ENCODE measurements at regions not wholly inside any gene's neighbourhood (a gene's known extent, or its start where the extent isn't known, plus 50 kb on each side); places are given as distances from the start of the nearest gene placed in this dataset.

DNA sequence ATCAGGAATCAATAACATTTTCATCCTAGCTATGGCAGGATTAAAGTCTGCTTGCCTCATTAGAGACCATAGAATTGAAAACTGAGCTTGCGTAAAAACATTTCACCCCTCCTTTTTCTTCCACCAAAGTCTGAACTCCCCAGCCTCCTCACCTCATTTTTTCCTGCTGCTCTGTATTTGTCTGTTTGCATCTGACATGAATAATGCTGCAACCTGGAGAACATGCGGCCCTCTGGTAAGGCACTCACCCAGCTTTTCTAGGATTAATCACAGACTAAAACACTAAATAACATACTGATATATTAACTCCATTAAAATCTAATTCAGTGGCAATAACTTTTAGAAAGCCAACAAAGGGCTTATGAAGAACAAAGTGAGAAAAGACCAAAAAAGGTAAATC is 677.7 kb upstream of the NRSN1 start:
- DNase-seq: no peak

DNA sequence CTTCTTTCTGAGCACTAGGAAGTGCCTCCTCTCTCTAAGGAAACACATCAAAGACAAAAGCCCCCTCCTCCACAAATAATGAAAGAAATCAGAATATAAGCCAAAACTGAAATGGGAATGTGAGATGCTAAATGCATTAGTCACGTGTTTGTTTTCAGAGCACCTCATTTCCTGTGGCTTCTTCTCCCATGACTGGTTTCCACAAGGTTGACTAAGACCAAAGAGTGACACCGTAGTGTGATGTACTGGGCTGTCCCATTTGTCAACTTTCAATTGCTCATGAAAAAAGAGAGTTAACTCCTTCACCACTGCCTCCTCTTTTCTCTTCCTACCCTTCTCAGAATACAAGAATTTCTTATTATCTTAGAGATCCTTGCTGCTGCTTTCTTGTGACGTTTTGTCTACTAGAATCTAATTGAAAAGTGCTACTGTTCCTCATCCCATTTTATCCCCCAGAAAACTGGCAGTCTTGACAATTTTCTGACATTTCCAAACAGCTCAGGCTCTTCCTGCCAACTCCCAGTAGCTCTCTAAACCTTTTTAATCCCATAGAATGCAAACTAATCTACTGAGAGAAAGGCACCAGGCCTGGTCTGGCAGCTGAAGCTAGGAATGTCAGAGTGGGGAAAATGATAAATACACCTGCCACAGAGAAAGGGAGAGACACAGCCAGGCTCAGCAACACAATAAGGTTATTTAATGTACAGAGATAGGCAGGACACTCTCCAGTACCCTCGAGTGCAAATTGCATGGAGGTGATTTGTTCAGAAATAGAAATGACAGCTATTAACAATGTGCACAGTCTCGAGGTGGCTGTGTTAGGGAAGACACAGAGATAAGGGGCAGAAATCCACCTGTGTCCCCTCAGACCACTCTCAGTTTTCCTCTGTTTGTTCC is 671.7 kb upstream of the NRSN1 start:
- DNase-seq: no peak

DNA sequence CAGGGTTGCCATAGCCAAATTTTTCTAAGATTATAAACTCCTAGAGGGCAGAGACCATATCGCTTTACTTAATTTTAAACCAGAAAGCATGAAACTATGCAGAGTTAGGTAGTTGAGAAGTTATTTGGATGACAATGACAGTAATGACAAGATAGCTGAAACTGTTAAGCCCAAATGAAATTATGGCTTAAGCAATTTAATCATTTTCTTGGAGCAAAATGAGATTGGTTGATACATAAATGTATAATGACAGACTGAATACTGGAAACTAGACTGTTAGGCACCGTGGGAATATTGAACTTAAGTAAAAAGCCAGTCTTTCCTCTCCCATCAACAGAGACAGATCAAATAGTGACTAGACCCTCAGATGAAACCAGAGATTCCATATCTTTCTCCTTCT is 670.3 kb upstream of the NRSN1 start:
- no peak for DNase-seq

DNA sequence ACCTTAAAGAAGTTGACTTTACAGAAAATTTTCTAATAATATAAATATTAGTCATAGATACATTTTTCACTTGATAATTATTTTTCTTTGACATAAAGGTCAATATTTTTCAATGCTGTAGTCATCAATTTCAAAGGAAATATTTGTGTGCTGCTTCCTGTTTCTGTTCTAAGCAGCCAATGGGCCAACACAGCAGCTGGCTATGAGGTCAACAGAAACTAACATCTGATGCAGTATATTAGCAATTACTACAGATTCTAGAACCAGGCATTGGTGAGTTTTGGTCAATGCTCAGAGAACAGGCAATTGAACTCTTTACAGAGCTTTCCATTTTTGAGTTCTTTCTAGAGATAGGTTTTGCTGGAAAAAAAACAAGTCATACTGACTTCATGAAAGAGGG is 669.6 kb upstream of the NRSN1 start:
- DNase-seq: no peak

DNA sequence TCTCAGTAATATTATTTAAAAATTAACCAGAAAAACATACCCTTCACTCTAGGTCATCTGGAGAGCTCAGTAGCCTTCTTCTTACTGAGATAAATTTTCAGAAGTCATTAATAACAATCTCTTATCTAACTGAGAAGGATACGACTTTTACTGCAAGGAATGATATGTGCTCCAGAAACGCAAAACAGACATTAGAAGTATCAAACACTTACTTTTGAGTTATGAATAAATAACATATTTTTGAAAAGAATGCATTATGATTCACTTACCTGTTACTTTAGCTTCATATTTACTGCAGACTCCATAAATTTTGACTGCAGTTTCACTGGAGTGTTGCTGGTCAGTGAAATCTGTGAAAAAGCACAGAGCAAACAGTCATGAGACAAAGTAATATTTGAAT is 668.7 kb upstream of the NRSN1 start:
- no peak for DNase-seq

DNA sequence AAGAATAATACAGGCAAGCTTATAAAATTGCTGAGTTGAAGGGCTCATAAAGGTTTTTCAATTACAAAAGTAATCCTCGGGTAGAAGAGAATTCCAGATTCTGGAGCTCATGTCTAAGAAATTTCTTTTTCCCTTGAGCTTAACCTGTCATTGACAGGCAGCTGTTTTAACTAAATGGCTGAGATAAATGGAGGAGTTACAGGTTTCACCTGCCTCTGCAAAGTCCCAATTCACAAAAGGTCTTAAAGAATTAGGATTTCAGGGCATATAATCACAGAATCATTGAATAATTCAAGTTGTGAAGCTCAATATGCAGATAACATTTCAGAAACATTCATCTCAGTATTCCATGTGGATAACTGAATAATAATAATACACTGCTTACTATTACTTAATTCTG is 660.1 kb upstream of the NRSN1 start:
- DNase-seq: no peak

DNA sequence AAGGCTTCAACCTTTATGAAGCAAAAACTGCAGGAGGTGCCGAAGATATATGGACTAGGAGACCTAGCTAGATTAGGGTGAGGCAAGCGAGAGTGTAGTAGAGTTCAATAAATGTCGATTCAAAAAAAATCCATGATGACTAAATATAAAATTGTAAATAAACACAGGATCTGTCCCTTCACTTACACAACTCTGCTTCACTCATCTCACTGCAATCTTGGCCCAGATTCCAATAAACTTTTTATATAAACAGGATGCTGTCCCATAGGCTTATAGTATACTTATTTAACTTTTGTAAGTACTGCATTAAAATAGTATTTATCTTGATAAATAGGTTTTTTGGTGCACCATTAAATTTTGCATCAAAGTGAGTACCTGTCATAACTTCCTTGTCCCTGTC is 648.4 kb upstream of the NRSN1 start:
- no peak for DNase-seq

DNA sequence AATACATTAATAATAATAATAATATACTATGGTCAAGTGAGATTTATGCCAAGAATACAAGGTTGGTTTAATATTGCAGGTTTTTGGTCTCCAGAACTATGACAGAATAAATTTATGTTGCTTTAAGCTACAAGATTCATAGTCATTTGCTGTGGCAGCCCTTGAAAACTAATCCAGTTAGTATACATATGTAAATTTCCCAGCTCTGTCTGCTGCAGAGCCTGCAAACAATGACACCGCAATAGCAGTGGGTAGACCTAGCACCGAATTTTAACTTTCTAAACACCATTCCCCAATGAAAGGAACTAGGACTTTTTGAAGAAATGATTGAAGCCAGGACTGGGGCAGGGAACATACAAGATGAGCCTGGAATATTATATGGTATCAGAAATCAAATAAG is 647.7 kb upstream of the NRSN1 start:
- DNase-seq: no peak

DNA sequence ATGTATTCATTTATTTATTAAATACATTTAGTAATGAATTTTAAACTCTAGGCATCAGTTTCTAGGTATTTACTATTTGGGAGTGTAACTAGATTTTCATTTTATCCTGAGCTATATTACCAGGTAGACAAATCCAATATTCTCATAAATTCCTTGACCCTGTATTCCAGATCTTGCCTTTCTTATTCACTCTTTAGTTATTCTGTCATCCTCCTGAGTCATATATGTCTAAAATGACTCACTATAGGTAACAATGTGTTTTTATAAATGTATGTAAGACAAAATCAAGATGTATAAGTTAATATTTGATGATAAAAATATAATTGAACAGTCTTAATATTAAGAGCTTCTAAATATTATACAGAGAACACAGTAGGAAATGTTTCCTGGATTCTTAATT is 642.1 kb upstream of the NRSN1 start:
- DNase-seq: no peak

DNA sequence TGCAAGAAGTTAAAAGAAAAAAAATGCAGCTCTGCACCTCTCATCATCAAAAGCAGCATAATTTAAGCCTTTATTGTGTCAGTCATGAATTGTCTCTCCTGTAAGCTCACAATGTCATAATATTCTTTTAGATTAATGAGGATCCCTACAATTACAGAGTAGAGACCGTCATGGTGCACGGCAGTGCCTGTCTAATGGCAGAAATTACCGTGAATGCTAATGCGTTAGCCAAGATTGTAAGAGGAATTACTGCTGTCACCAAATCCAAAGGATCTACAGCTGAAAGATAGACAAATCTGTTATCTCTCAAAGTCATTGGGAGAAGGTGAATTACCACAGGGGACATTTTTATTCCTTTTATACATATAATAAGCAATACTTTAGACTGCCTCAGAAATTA is 631.6 kb upstream of the NRSN1 start:
- no peak for DNase-seq

DNA sequence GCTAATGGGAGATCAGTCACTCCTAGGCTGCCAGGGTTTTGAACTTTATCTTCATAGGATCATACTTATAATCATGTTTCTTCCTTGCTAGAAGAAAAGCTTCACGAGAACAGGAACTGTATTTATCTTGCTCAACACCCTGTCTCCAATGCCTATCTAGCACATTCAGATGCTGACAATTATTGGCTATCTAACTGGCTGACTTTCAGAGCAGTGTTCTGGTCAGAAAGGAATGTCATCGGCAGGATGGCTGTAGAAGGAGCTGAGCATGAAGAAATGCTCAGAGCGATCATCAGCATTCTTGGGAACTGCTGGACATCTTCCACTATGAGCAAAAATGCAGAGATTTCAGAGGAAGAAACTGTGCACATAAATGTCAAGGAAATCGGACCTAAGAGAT is 628.0 kb upstream of the NRSN1 start:
- DNase-seq: no peak

DNA sequence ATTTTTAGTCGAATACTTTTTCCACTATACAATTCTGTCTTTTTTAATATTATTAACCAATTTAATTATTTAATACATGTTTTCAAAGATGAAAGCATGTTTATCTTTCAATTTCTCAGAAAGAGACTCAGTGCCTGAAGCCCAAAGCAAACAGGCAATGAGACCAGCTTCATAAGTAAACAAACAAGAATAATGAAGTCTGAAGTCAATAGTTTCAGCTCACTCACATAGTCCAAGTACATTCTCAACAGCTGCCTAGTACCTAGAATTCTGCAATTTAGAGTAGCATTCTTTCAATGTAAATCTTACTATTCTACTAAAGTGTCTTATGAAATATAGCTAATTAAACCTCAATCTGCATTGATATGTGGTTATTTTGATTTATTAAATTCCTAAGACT is 626.5 kb upstream of the NRSN1 start:
- peak; percentile 10 for DNase-seq

DNA sequence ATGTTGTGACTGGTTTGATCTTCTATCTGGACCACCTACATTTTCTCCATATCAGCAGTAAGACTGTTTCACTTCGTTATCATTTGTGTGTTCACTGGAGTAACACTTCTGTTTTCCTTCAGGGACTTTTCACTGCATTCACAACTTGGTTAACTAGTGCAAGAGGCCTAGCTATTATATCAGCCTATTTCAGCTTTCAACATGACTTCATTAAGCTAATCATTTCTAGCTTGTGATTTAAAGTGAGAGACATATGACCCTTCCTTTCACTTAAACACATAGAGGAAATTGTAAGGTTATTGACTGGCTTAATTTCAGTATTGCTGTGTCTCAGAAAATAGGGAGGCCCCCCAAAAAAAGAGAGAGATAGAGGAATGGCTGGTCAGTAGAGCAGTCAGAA is 622.8 kb upstream of the NRSN1 start:
- DNase-seq: no peak

DNA sequence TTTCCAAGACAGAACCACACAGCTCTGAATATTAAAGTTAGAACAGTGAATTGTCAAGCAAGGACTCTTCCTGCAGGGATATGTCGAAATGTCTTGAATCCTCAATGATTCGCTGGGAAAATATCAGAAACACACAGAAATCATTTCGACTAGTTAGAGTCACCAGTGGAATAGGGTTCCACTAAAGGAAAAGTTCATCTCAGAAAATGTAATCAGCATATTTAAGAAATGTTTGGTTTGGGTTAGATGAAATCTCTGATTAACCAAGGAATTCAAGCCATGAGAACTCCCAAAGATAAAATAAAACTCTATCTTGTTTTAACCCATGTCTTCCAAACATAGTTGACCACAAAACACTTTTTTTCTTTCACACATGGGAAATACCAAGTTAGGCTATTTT is 621.0 kb upstream of the NRSN1 start:
- DNase-seq: no peak

DNA sequence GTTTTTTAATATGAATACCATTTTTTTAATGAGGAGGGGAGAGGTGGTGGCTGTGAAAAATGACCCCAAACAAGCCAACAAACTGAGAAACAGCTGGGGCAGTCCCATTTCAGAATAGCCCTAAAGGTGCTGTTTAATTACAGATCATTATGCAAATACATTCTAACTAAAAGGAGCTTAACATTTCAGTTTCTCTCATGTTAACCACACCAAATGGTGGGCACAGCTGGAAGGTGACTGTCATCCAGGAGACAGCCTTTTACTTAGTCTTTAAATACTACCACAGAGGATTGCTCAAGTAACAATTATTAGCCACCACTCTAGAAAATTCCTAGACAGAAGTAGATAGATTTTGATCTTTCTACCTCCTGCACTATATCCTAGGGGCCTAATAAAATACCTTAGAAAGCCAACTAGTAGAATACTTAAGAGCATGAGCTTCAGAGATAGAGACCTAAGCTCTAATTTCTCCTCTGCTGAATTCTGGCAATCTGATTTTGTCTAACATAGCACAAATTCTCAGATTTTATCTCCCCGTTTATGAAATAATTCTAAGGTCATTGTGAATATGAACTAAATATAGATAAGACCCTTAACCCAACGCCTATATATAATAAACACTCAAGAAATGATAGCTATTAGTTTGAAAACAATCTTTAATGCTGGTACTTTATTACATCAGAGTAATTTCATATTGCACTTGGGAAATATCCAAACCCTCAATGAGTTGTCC is 615.1 kb upstream of the NRSN1 start:
- DNase-seq: peak; percentile 50

DNA sequence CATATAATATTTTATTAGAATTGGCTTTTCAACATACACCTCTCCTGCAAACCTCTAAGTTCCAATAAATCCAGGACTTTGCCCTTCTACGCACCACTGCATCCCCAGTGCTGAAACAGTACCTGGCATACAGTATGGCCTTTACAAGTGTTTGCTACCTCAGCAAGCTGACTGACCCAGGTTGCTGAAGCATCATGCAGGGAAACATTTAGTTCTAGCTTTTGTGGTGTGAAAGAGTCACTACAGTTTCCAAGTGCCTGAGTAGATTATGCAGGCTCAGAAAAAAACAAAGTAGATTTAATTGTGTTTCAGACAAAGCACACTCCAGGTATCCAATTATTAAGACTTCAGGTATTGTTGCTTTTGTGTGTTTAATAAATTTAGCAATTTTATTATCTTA is 614.2 kb upstream of the NRSN1 start:
- no peak for DNase-seq

DNA sequence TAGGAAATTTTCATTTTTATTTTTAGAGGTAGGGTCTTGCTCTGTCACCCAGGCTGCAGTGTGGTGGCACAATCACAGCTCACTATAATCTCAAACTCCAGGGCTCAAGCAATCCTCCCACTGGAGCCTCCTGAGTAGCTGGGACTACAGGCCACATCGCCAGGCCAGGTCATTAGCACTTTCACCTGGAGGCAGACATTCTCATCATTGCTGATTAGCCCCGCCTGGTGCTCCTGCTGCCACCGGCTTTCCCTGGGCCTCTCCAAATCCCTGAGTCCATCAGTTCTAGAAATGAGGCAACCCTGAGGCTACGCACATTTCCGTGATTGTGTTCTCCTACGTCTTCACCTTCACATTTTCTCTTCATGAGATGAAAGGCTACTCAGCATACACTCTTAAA is 607.7 kb upstream of the NRSN1 start:
- no peak for DNase-seq

DNA sequence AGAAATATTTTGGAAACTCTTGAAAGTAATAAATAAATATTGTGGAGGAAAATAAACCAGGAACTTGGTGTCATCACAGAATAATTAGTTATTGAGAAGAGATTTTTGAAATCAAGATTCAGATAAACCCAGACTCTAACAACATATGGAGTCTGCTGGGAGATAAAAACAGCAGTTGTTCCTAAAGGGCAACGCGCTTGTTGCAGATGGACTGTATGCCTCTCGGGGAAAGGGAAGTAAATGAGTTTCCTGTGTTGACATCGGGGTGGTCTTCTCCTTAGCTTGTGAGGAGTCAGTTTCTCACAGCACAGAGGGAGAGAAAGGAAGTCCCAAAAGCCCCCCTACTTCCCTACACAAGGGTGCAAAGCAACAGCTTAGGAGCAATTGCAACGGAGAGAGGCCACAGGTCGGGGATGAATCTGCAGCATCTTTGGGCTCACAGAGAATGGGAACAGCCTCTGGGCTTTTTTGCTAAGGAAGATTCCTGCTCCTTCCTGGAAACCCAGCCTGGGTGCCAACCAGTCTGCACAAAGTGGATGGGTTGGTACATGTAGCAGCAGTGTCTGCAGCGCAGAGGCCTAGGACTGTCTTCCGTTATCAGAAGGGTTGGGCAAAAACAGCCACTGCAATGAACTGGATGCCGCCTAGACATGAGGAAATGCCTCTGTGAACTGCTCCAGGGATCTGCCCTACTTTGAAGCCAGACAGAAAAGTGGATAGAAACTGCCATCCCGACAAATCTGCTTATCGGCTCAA is 603.0 kb upstream of the NRSN1 start:
- peak; percentile 89 for DNase-seq

DNA sequence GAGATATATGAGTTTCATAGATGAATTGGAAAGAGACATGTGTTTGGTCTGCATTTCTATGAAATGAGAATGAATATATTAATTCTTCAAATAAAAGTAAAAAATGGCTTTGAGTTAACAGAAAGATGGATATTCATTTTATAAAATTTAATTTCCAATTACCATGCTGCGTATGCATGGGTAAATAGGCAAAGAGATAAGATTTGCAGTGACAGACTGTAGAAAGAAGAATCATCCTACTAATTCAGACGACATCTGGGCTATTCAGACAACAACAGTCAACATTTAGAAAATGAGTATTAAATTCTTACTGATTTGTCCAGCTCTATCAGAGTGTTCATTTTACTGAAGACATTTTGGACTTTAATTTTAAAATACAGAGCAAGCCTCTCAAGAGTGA is 602.2 kb upstream of the NRSN1 start:
- peak; percentile 40 for DNase-seq

DNA sequence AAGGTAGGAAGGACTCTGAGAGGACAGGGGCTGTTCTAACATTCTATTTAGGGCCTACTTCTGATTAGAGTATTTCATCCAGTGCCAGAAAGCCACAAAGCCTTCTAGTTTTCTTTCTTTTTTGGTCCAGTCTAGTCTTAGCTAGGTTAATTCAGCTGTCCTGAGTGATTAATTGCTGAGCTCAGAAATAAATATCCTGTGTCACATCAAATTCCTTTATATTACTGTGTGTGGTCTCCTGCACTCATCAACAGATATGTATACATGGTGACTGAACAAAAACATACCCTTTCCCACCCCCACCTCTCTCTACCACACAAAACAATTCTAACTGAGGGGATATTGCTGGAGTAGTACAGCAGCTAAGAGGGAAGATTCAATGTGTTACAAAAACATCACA is 601.5 kb upstream of the NRSN1 start:
- DNase-seq: peak; percentile 10

DNA sequence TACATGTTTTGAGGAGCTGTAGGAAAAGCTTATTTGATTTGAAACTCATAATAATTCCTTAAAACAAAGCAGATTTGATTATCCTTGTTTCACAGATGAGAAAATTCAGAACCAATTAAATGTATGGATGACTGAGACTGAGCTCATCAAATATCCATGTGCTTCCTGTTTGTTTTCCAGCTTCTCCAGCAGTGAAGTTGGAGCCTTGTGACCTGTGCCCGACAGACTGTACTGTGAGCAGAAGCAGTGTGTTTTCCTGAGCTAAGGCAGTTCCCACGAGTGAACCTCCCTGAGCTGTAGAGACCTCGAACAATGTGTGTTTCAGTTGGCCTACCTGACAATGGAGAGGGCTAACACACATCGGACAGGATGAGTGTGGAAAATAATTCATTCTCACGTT is 599.5 kb upstream of the NRSN1 start:
- DNase-seq: no peak

DNA sequence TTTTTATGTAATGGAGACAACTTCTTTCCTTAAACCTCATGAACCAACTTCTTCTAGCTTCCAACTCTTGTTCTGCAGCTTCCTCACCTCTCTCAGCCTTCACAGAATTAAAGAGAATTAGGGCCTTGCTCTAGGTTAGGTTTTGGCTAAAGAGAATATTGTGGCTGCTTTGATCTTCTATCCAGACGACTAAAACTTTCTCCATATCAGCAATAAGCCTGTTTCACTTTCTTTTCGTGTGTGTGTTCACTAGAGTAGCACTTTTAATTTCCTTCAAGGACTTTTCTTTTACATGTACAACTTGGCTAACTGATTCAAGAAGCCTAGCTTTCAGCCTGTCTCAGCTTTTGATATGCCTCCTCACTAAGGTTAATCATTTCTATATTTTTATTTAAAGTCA is 596.1 kb upstream of the NRSN1 start:
- DNase-seq: no peak

DNA sequence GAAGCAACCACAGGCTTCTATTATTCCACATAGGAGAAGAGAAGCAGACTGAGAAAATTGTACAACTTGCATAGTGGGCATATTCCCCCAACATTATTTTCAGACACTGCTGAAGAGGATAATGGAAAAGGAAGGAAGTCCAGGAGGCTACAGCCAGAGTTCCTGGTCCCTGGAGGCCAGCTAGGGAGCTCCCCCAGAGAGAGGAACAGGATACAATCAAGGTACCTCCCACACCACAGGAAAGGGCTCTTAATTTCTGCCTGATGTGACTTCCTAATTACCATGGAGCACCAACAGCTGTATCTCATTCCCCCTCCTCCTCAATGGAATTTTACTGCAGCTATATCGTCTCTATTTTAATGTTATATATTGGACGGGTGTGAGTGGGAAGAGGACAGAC is 594.3 kb upstream of the NRSN1 start:
- DNase-seq: no peak

DNA sequence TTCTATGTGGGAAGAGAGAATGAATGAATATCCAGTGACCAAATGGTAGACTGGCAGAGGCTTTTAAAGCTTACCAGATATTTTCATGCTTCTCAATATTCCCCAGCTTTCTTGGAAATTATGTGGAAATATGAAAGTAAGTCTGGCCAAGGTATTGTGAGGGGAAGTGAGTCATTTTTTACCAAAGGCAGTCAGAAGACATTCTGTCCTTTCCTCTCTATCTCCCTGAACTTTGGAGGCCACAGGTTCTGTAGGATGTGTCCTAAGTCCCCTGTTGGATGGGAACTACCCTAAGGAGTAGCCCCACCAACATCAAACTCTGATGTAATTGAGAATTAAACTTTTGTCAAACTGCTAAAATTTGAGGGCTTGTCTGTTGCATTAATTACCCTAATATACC is 593.8 kb upstream of the NRSN1 start:
- DNase-seq: no peak

Data from DMS 273 treated with DMSO at 0.1 percent for 48 hours (cell line).